ENCODE measurements at regions not wholly inside any gene's neighbourhood (a gene's known extent, or its start where the extent isn't known, plus 50 kb on each side); places are given as distances from the start of the nearest gene placed in this dataset.

GRCh38 chr5:163373436-163374084 is 63.8 kb upstream of the CCNG1 start:
- DNase-seq, result no peak

GRCh38 chr5:163377982-163378381 is 59.4 kb upstream of the CCNG1 start:
- DNase-seq, result no peak

GRCh38 chr5:163379298-163380155 is 57.9 kb upstream of the CCNG1 start:
- no peak for DNase-seq

- DNase-seq, result no peak
Observed at GRCh38 chr5:163381832-163382231, 55.6 kb upstream of the CCNG1 start.

- DNase-seq, result no peak
Observed at GRCh38 chr5:163383754-163384153, 53.6 kb upstream of the CCNG1 start.

GRCh38 chr5:163384669-163385068 is 52.7 kb upstream of the CCNG1 start:
- no peak for DNase-seq

- no peak for DNase-seq
Observed at GRCh38 chr5:163385271-163385670, 52.1 kb upstream of the CCNG1 start.

GRCh38 chr5:163385824-163386223 is 51.6 kb upstream of the CCNG1 start:
- DNase-seq, result no peak

GRCh38 chr5:163386352-163386751 is 51.0 kb upstream of the CCNG1 start:
- no peak for DNase-seq

GRCh38 chr5:163387589-163388343 is 49.6 kb upstream of the CCNG1 start:
- DNase-seq, result no peak
